Loucy (cell line): ENCODE measurements at regions not wholly inside any gene's neighbourhood (a gene's known extent, or its start where the extent isn't known, plus 50 kb on each side); places are given as distances from the start of the nearest gene placed in this dataset.

Experiments
- H2AFZ ChIP-seq: fragments of 200-600 bp; sonication (generic); 2 replicates; pipeline ENCODE4 v1.6.0; 2016; ENCODE audit warnings: antibody characterized with exemption, mild to moderate bottlenecking, low read length, moderate library complexity
- H3F3A ChIP-seq: fragments of 200-600 bp; 2 replicates; pipeline ENCODE4 v1.6.0; 2016; ENCODE audit warnings: antibody characterized with exemption, low read depth, mild to moderate bottlenecking
- H3K27me3 ChIP-seq: fragments of 200-600 bp; sonication (generic); 2 replicates; pipeline ENCODE4 v1.6.1; 2014; ENCODE audit warnings: low read length, mild to moderate bottlenecking; ENCODE audit not compliant: insufficient read depth, poor library complexity, severe bottlenecking
- H3K36me3 ChIP-seq: fragments of 200-600 bp; sonication (generic); 2 replicates; pipeline ENCODE4 v1.6.1; 2016; ENCODE audit warnings: low read length; ENCODE audit not compliant: insufficient read depth
- H3K4me1 ChIP-seq: fragments of 200-600 bp; sonication (generic); 2 replicates; pipeline ENCODE4 v1.5.1; 2014; ENCODE audit warnings: low read length, mild to moderate bottlenecking; ENCODE audit not compliant: insufficient read depth, poor library complexity, severe bottlenecking
- H3K4me2 ChIP-seq: fragments of 200-600 bp; sonication (generic); 2 replicates; pipeline ENCODE4 v1.6.0; 2014; ENCODE audit warnings: antibody characterized with exemption, low read length, low read depth, mild to moderate bottlenecking; ENCODE audit not compliant: poor library complexity, severe bottlenecking
- H3K4me3 ChIP-seq: fragments of 200-600 bp; sonication (generic); 2 replicates; pipeline ENCODE4 v1.5.1; 2014; ENCODE audit warnings: low read length, mild to moderate bottlenecking, mixed read lengths; ENCODE audit not compliant: poor library complexity, severe bottlenecking
- H3K79me2 ChIP-seq: fragments of 200-600 bp; sonication (generic); 2 replicates; pipeline ENCODE4 v1.6.1; 2014; ENCODE audit warnings: low read length; ENCODE audit not compliant: insufficient read depth
- H3K9ac ChIP-seq: fragments of 200-600 bp; sonication (generic); 2 replicates; pipeline ENCODE4 v1.6.0; 2014; ENCODE audit warnings: mild to moderate bottlenecking, low read depth, low read length, moderate library complexity; ENCODE audit not compliant: poor library complexity, severe bottlenecking
- H3K9me2 ChIP-seq: fragments of 200-600 bp; sonication (generic); replicated peaks from 2 replicates; pipeline ENCODE4 v1.6.1; 2016; ENCODE audit warnings: low read depth, low read length, mixed read lengths
- H3K9me3 ChIP-seq: fragments of 200-600 bp; sonication (generic); 2 replicates; pipeline ENCODE4 v1.6.1; 2014; ENCODE audit warnings: mild to moderate bottlenecking, antibody characterized with exemption, low read length, low read depth; ENCODE audit not compliant: insufficient read depth
- H4K20me1 ChIP-seq: fragments of 200-600 bp; sonication (generic); 2 replicates; pipeline ENCODE4 v1.6.0; 2014; ENCODE audit warnings: antibody characterized with exemption, low read length, mild to moderate bottlenecking; ENCODE audit not compliant: insufficient read depth, poor library complexity, severe bottlenecking
- EZH2phosphoT487 ChIP-seq: fragments of 200-600 bp; IDR thresholded peaks from 2 replicates; pipeline ENCODE4 v1.6.1; 2018; ENCODE audit warnings: antibody characterized with exemption, mild to moderate bottlenecking, moderate library complexity, borderline replicate concordance
- TF ChIP-seq, protein P1 (sequence below): fragments of 200-600 bp; sonication (generic); conservative IDR thresholded peaks from 2 replicates; pipeline ENCODE4 v1.5.1; 2014; ENCODE audit warnings: mild to moderate bottlenecking, antibody characterized with exemption, low read length

DNA sequence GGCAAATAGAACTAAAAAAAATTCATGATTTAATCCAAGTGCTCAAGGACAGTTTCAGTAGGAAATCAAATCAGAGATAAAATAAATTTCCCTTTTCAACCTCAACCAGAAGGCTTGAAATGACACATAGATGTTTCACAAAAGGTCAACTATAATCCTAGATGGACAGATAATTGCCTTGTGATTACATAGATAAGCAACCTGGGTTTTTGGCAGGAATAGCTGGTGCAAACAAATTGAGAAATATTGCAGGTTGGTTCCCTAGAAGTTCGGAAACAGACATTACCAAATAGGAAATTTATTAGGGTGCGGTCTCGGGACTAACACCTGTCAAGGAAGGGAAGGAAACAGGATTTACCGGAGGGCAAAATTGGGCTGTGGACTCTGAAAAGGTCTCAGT is 497.5 kb downstream of the COG6 start:
- H3K27me3 ChIP-seq, result no peaks in the 10 kb centered on the region
- H2AFZ ChIP-seq, result no peak overlapping the region
- no peaks in the 10 kb centered on the region for H3K9me2 ChIP-seq
- no peaks in the 10 kb centered on the region for H3F3A ChIP-seq
- H3K79me2 ChIP-seq, result no peaks in the 10 kb centered on the region
- TF ChIP-seq, protein P1, sequence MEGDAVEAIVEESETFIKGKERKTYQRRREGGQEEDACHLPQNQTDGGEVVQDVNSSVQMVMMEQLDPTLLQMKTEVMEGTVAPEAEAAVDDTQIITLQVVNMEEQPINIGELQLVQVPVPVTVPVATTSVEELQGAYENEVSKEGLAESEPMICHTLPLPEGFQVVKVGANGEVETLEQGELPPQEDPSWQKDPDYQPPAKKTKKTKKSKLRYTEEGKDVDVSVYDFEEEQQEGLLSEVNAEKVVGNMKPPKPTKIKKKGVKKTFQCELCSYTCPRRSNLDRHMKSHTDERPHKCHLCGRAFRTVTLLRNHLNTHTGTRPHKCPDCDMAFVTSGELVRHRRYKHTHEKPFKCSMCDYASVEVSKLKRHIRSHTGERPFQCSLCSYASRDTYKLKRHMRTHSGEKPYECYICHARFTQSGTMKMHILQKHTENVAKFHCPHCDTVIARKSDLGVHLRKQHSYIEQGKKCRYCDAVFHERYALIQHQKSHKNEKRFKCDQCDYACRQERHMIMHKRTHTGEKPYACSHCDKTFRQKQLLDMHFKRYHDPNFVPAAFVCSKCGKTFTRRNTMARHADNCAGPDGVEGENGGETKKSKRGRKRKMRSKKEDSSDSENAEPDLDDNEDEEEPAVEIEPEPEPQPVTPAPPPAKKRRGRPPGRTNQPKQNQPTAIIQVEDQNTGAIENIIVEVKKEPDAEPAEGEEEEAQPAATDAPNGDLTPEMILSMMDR, result no peak
- no peak for TF ChIP-seq EZH2phosphoT487
- no peaks in the 10 kb centered on the region for H3K9me3 ChIP-seq
- H3K4me2 ChIP-seq, result no peak overlapping the region
- no peak overlapping the region for H3K9ac ChIP-seq
- no peak overlapping the region for H3K4me3 ChIP-seq
- no peaks in the 10 kb centered on the region for H3K36me3 ChIP-seq
- no peaks in the 10 kb centered on the region for H3K4me1 ChIP-seq
- no peaks in the 10 kb centered on the region for H4K20me1 ChIP-seq

DNA sequence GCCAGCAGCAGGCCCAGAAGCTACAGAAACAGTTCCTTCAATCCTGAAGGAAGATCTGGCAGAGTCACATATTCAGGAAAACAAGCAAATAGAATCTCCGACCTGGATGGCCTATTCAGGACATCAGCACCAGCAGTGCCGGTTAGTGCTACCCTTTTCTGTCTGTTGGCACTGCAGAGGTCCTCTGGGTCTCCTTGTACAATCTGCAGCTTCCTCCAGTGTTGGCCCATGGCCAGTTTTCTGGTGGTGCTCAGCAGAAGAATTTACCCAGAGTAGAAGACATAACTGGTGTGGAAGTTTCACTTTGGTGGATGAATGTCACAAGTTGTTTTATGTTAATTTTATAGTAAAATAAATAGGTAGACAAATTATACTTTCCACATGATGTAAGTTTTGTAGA is 498.1 kb downstream of the COG6 start:
- H3K9me3 ChIP-seq, result no peaks in the 10 kb centered on the region
- TF ChIP-seq, protein P1, result no peak
- TF ChIP-seq EZH2phosphoT487, result no peak

GRCh38 chr13:40155201-40155600 is 499.7 kb downstream of the COG6 start:
- Histone ChIP-seq H3K4me1 (no peaks in the 10 kb centered on the region), H3K4me2 (no peak overlapping the region), H2AFZ (no peak overlapping the region), H3F3A (no peaks in the 10 kb centered on the region), H3K36me3 (no peaks in the 10 kb centered on the region), H3K27me3 (no peaks in the 10 kb centered on the region), H3K4me3 (no peak overlapping the region), H4K20me1 (no peaks in the 10 kb centered on the region), H3K9me3 (no peaks in the 10 kb centered on the region), H3K79me2 (no peaks in the 10 kb centered on the region), H3K9me2 (no peaks in the 10 kb centered on the region), H3K9ac (no peak overlapping the region)
- TF ChIP-seq, protein P1, result no peak

More for the DNA sequence above, 498.1 kb downstream of the COG6 start:
- Histone ChIP-seq H3K36me3 (no peaks in the 10 kb centered on the region), H2AFZ (no peak overlapping the region), H4K20me1 (no peaks in the 10 kb centered on the region), H3F3A (no peaks in the 10 kb centered on the region), H3K79me2 (no peaks in the 10 kb centered on the region), H3K4me2 (no peak overlapping the region), H3K9me2 (no peaks in the 10 kb centered on the region), H3K4me3 (no peak overlapping the region), H3K27me3 (no peaks in the 10 kb centered on the region), H3K9ac (no peak overlapping the region), H3K4me1 (no peaks in the 10 kb centered on the region)
